ENCODE measurements at regions not wholly inside any gene's neighbourhood (a gene's known extent, or its start where the extent isn't known, plus 50 kb on each side); places are given as distances from the start of the nearest gene placed in this dataset.

DNA sequence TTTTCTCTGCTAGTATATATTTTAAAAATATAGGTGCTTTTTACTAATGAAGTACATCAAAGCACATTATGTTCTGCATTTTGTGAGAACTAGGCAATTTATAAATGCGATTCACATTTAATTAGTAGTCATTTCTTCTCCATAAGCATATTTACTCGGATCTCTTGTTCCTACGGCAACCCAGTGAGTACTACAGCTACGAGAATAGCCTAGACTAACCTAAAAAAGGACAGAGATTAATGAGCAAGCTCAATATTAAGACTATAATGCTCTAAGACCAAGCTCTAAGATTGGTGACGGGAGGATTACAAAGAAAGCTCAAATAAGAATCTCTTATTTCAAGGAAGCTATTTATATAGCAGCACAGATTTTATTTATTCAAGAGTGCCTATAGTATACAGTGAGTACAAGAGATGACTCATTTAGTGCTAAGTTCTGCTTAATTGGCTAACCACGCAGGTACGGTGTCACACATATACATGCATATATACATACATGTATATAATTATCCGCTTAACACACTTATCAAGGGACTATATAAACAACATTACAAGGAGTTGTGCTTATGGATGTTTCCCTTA, 364.7 kb downstream of the GPD2 start:
- Histone ChIP-seq H3K27ac (ENCODE audit: low read depth in 1 of 2, low read length in 1 of 2) (no peak overlapping the region), H3K4me1 (ENCODE audit: control insufficient read depth in 5 of 5, insufficient read depth in 5 of 5, low read length in 5 of 5) (peaks cover 0 to 11% (median 0%) of the 10 kb centered on the region in 5 donors), H3K27me3 (ENCODE audit: control insufficient read depth in 3 of 3, insufficient read depth in 3 of 3, low read length in 2 of 3) (peaks cover 0 to 4% (median 2%) of the 10 kb centered on the region in 3 donors), H3K36me3 (ENCODE audit: control insufficient read depth in 4 of 4, insufficient read depth in 4 of 4, low read length in 4 of 4) (no peaks in the 10 kb centered on the region), H3K9me3 (ENCODE audit: control insufficient read depth in 4 of 4, insufficient read depth in 3 of 4, low read length in 3 of 4) (no peaks in the 10 kb centered on the region), H3K4me3 (no peak overlapping the region), H3K9ac (ENCODE audit: insufficient read depth in 1 of 2, low read length in 2 of 2) (no peak overlapping the region)
- peak in 1 of 3 donors; percentile 21 for DNase-seq
- no peak for ATAC-seq (ENCODE audit: insufficient read depth, low FRiP score)
- WGBS, 2 donors = 81 to 84% methylated on average over 8 of the region's 8 CpGs
- TF ChIP-seq, protein P1, sequence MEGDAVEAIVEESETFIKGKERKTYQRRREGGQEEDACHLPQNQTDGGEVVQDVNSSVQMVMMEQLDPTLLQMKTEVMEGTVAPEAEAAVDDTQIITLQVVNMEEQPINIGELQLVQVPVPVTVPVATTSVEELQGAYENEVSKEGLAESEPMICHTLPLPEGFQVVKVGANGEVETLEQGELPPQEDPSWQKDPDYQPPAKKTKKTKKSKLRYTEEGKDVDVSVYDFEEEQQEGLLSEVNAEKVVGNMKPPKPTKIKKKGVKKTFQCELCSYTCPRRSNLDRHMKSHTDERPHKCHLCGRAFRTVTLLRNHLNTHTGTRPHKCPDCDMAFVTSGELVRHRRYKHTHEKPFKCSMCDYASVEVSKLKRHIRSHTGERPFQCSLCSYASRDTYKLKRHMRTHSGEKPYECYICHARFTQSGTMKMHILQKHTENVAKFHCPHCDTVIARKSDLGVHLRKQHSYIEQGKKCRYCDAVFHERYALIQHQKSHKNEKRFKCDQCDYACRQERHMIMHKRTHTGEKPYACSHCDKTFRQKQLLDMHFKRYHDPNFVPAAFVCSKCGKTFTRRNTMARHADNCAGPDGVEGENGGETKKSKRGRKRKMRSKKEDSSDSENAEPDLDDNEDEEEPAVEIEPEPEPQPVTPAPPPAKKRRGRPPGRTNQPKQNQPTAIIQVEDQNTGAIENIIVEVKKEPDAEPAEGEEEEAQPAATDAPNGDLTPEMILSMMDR (IDR thresholded peaks at IDR 0.05; ENCODE audit: control extremely low read depth, extremely low read depth) = no peak

DNA sequence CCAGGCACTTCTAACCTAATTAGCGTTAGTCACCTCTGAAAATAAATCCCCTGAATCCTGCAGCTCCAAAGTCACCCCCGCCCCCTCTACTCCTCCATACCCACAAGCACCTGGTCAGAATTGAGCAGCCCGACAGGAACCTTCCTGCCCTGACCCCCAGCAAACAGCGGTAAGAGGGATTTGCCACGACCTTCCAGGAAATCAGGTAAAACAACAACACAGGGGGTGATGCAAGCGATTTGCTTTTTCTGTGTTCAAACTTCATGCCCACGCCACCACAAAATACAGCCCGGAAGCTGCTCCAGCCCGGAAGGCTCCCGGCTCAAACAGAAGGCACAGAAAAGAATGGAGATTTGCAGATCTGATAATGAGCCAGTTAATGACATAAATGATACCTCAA, 367.1 kb downstream of the GPD2 start:
- no peak overlapping the region for H3K27ac ChIP-seq (ENCODE audit: low read depth in 1 of 2, low read length in 1 of 2)
- H3K27me3 ChIP-seq (ENCODE audit: control insufficient read depth in 3 of 3, insufficient read depth in 3 of 3, low read length in 2 of 3) = peaks cover 0 to 4% (median 2%) of the 10 kb centered on the region in 3 donors
- H3K9ac ChIP-seq (ENCODE audit: insufficient read depth in 1 of 2, low read length in 2 of 2) = no peak overlapping the region
- ATAC-seq (ENCODE audit: insufficient read depth, low FRiP score) = no peak
- no peak overlapping the region for H3K4me3 ChIP-seq
- H3K9me3 ChIP-seq (ENCODE audit: control insufficient read depth in 4 of 4, insufficient read depth in 3 of 4, low read length in 3 of 4) = peaks cover 0 to 2% (median 0%) of the 10 kb centered on the region in 4 donors
- DNase-seq = no peak
- 41 to 46% methylated on average over 10 of the region's 10 CpGs for WGBS, 2 donors
- peaks cover 0 to 11% (median 0%) of the 10 kb centered on the region in 5 donors for H3K4me1 ChIP-seq (ENCODE audit: control insufficient read depth in 5 of 5, insufficient read depth in 5 of 5, low read length in 5 of 5)
- no peaks in the 10 kb centered on the region for H3K36me3 ChIP-seq (ENCODE audit: control insufficient read depth in 4 of 4, insufficient read depth in 4 of 4, low read length in 4 of 4)
- TF ChIP-seq, protein P1 (IDR thresholded peaks at IDR 0.05; ENCODE audit: control extremely low read depth, extremely low read depth) = no peak

DNA sequence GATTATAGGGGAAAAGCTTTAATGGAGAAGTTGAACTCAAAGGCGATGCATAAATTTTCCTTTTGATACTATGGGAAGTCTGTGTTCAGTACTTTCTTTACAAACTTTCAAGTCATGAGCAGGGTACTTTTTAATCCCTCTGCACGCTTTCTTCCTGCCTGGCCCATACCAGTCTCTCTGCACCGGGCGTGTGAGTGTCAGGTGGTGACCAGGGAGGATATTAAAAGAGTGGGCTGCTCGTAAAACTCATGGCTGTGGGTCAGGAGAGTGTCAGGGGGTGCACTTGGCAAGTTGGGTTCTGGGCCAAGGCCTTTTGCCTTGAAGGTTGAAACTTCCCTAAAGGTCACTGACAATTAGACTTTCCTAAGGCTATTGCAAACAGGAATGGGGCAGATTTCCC, 367.8 kb downstream of the GPD2 start:
- peaks cover 0 to 11% (median 0%) of the 10 kb centered on the region in 5 donors for H3K4me1 ChIP-seq (ENCODE audit: control insufficient read depth in 5 of 5, insufficient read depth in 5 of 5, low read length in 5 of 5)
- no peak for DNase-seq
- H3K9ac ChIP-seq (ENCODE audit: insufficient read depth in 1 of 2, low read length in 2 of 2) = no peak overlapping the region
- no peak overlapping the region for H3K27ac ChIP-seq (ENCODE audit: low read depth in 1 of 2, low read length in 1 of 2)
- H3K4me3 ChIP-seq = no peak overlapping the region
- TF ChIP-seq, protein P1 (IDR thresholded peaks at IDR 0.05; ENCODE audit: control extremely low read depth, extremely low read depth) = no peak
- H3K27me3 ChIP-seq (ENCODE audit: control insufficient read depth in 3 of 3, insufficient read depth in 3 of 3, low read length in 2 of 3) = peaks cover 0 to 4% (median 2%) of the 10 kb centered on the region in 3 donors
- H3K9me3 ChIP-seq (ENCODE audit: control insufficient read depth in 4 of 4, insufficient read depth in 3 of 4, low read length in 3 of 4) = peaks cover 0 to 2% (median 0%) of the 10 kb centered on the region in 4 donors
- WGBS, 2 donors = 88 to 90% methylated on average over 5 of the region's 5 CpGs
- H3K36me3 ChIP-seq (ENCODE audit: control insufficient read depth in 4 of 4, insufficient read depth in 4 of 4, low read length in 4 of 4) = no peaks in the 10 kb centered on the region
- ATAC-seq (ENCODE audit: insufficient read depth, low FRiP score) = no peak

DNA sequence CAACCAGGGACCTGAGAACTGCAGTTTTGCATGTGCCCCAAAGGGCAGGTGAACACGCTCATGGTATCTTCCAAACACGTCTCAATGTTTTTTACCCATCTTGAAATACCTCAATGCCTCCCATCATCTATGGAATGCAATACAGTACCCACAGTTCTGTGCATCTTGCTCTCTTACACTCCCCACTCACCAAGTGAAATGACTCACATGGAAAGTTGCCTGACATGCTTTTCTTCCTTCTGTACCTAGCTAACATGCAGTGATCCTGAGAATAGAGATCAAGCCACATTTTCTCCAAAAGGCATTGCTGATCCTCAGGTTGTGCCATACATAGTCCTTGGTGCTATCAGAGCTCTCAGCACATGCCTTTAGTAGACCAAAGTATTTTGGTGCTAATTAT, 373.9 kb downstream of the GPD2 start:
- Histone ChIP-seq H3K4me1 (ENCODE audit: control insufficient read depth in 5 of 5, insufficient read depth in 5 of 5, low read length in 5 of 5) (peaks cover 0 to 5% (median 0%) of the 10 kb centered on the region in 5 donors), H3K4me3 (no peak overlapping the region), H3K9me3 (ENCODE audit: control insufficient read depth in 4 of 4, insufficient read depth in 3 of 4, low read length in 3 of 4) (peaks cover 0 to 2% (median 0%) of the 10 kb centered on the region in 4 donors), H3K9ac (ENCODE audit: insufficient read depth in 1 of 2, low read length in 2 of 2) (no peak overlapping the region), H3K27me3 (ENCODE audit: control insufficient read depth in 3 of 3, insufficient read depth in 3 of 3, low read length in 2 of 3) (no peaks in the 10 kb centered on the region), H3K27ac (ENCODE audit: low read depth in 1 of 2, low read length in 1 of 2) (no peak overlapping the region), H3K36me3 (ENCODE audit: control insufficient read depth in 4 of 4, insufficient read depth in 4 of 4, low read length in 4 of 4) (no peaks in the 10 kb centered on the region)
- ATAC-seq (ENCODE audit: insufficient read depth, low FRiP score) (no peak), DNase-seq (no peak)
- WGBS, 2 donors = 79 to 80% methylated on average over 2 of the region's 2 CpGs
- TF ChIP-seq, protein P1 (IDR thresholded peaks at IDR 0.05; ENCODE audit: control extremely low read depth, extremely low read depth) = no peak

Measured in lung (tissue), 11 donors.